Ishikawa (cell line): ENCODE measurements at regions not wholly inside any gene's neighbourhood (a gene's known extent, or its start where the extent isn't known, plus 50 kb on each side); places are given as distances from the start of the nearest gene placed in this dataset.

ENCODE experiments used
- CEBPB ChIP-seq: IDR thresholded peaks from 2 replicates; pipeline ENCODE4 v1.6.1; 2012
- CREB1 ChIP-seq: IDR thresholded peaks from 2 replicates; pipeline ENCODE4 v1.6.1; 2012; ENCODE audit warnings: low read depth
- EGR1 ChIP-seq: IDR thresholded peaks from 2 replicates; pipeline ENCODE4 v1.6.1; 2012
- EP300 ChIP-seq: IDR thresholded peaks from 2 replicates; pipeline ENCODE4 v1.6.1; 2012; ENCODE audit warnings: borderline replicate concordance
- FOXM1 ChIP-seq: IDR thresholded peaks from 2 replicates; pipeline ENCODE4 v1.6.1; 2012; ENCODE audit warnings: low read depth, borderline replicate concordance
- MAX ChIP-seq: IDR thresholded peaks from 2 replicates; pipeline ENCODE4 v1.6.1; 2012
- NFIC ChIP-seq: IDR thresholded peaks from 2 replicates; pipeline ENCODE4 v1.6.1; 2012
- RAD21 ChIP-seq: IDR thresholded peaks from 2 replicates; pipeline ENCODE4 v1.6.1; 2012; ENCODE audit warnings: low read depth
- TAF1 ChIP-seq: IDR thresholded peaks from 2 replicates; pipeline ENCODE4 v1.6.1; 2012; ENCODE audit warnings: low read depth, mild to moderate bottlenecking
- TCF12 ChIP-seq: IDR thresholded peaks from 2 replicates; pipeline ENCODE4 v1.6.1; 2012; ENCODE audit warnings: low read depth
- TEAD4 ChIP-seq: IDR thresholded peaks from 2 replicates; pipeline ENCODE4 v1.6.1; 2012
- USF1 ChIP-seq: IDR thresholded peaks from 2 replicates; pipeline ENCODE4 v1.6.1; 2012
- YY1 ChIP-seq: IDR thresholded peaks from 2 replicates; pipeline ENCODE4 v1.6.1; 2012; ENCODE audit warnings: low read depth
- ZBTB7A ChIP-seq: IDR thresholded peaks from 2 replicates; pipeline ENCODE4 v1.6.1; 2012; ENCODE audit warnings: low read depth
- TF ChIP-seq, protein P1 (sequence below): IDR thresholded peaks from 2 replicates; pipeline ENCODE4 v1.6.1; 2012; ENCODE audit warnings: low read depth, mild to moderate bottlenecking

DNA sequence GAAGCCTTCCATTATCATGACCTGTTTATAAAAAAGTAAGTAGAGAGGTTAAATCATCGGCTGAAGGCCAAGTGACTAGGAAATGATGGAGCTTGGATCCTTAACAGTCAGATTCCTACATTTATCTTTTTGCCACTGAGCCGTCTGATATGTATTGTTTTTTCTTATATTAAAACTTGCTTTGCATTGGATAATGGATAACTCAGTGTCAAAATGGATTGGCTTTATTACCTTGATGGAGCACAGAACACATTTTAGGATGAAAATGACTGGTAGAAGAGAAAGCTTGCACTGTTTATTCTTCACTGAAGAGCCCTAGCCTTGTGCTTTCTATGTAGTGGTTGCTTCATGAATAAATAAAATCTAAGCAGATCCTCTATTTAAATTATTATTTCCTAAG, 54.2 kb upstream of the TSPAN5 start:
- TF ChIP-seq CEBPB (no peak), TEAD4 (no peak), CREB1 (no peak), TAF1 (no peak), RAD21 (no peak), NFIC (no peak), MAX (no peak), EP300 (no peak), TCF12 (no peak), USF1 (no peak), EGR1 (no peak), FOXM1 (no peak), YY1 (no peak)
- TF ChIP-seq, protein P1, sequence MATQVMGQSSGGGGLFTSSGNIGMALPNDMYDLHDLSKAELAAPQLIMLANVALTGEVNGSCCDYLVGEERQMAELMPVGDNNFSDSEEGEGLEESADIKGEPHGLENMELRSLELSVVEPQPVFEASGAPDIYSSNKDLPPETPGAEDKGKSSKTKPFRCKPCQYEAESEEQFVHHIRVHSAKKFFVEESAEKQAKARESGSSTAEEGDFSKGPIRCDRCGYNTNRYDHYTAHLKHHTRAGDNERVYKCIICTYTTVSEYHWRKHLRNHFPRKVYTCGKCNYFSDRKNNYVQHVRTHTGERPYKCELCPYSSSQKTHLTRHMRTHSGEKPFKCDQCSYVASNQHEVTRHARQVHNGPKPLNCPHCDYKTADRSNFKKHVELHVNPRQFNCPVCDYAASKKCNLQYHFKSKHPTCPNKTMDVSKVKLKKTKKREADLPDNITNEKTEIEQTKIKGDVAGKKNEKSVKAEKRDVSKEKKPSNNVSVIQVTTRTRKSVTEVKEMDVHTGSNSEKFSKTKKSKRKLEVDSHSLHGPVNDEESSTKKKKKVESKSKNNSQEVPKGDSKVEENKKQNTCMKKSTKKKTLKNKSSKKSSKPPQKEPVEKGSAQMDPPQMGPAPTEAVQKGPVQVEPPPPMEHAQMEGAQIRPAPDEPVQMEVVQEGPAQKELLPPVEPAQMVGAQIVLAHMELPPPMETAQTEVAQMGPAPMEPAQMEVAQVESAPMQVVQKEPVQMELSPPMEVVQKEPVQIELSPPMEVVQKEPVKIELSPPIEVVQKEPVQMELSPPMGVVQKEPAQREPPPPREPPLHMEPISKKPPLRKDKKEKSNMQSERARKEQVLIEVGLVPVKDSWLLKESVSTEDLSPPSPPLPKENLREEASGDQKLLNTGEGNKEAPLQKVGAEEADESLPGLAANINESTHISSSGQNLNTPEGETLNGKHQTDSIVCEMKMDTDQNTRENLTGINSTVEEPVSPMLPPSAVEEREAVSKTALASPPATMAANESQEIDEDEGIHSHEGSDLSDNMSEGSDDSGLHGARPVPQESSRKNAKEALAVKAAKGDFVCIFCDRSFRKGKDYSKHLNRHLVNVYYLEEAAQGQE: no peak

DNA sequence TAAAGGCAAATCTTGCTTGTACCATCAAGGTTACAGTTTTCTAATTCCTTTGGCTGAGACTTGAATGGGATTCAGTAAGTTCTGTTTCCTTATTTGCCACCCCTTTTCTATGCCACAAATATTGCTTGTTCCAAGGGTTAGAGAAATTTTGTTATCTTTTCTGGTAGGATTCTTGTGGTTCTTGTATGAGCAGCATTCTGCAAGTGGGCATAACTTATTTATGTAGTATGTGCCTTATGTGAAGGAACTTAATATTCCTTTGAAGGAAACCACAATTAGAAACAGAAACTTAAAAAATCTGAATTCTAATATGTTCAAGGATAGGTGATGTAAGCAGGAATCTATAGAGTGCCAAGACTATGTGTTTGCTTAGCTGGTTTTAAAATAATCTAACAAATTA, 53.1 kb upstream of the TSPAN5 start:
- TF ChIP-seq RAD21: no peak

GRCh38 chr4:98710831-98711230, 52.4 kb upstream of the TSPAN5 start:
- no peak for TF ChIP-seq USF1
- TF ChIP-seq EP300: no peak
- TF ChIP-seq NFIC: no peak
- TF ChIP-seq YY1: no peak
- no peak for TF ChIP-seq EGR1
- TF ChIP-seq MAX: no peak
- no peak for TF ChIP-seq CEBPB
- no peak for TF ChIP-seq TCF12
- TF ChIP-seq TEAD4: no peak
- no peak for TF ChIP-seq FOXM1
- no peak for TF ChIP-seq CREB1
- no peak for TF ChIP-seq ZBTB7A
